GM12872 (cell line): ENCODE measurements at regions not wholly inside any gene's neighbourhood (a gene's known extent, or its start where the extent isn't known, plus 50 kb on each side); places are given as distances from the start of the nearest gene placed in this dataset.

Experiments
- CTCF ChIP-seq: IDR thresholded peaks from 3 replicates; pipeline ENCODE4 v1.5.1; 2011; ENCODE audit warnings: low read depth, mild to moderate bottlenecking, low read length, moderate library complexity; ENCODE audit not compliant: insufficient read depth

GRCh38 chr5:143693651-143694252 lies 118.2 kb upstream of the HMHB1 start:
- TF ChIP-seq CTCF, result no peak

GRCh38 chr5:143692342-143692741 lies 119.6 kb upstream of the HMHB1 start:
- TF ChIP-seq CTCF, result no peak

- TF ChIP-seq CTCF, result no peak
Observed at GRCh38 chr5:143691945-143692290, 120.0 kb upstream of the HMHB1 start.

GRCh38 chr5:143691287-143691944 lies 120.5 kb upstream of the HMHB1 start:
- TF ChIP-seq CTCF, result no peak

GRCh38 chr5:143687604-143688003 lies 124.4 kb upstream of the HMHB1 start:
- TF ChIP-seq CTCF, result no peak

GRCh38 chr5:143685246-143685815 lies 126.6 kb upstream of the HMHB1 start:
- no peak for TF ChIP-seq CTCF

- no peak for TF ChIP-seq CTCF
Observed at GRCh38 chr5:143683459-143683858, 128.5 kb upstream of the HMHB1 start.
